PFSK-1 (cell line): ENCODE measurements at regions not wholly inside any gene's neighbourhood (a gene's known extent, or its start where the extent isn't known, plus 50 kb on each side); places are given as distances from the start of the nearest gene placed in this dataset.

Experiments
- FOXP2 ChIP-seq: optimal IDR thresholded peaks from 2 replicates; pipeline ENCODE3; 2011; ENCODE audit warnings: borderline replicate concordance, control low read depth, inconsistent platforms; ENCODE audit not compliant: insufficient read depth; ENCODE audit errors: extremely low read length, extremely low read depth
- POLR2AphosphoS5 ChIP-seq: IDR thresholded peaks from 2 replicates; pipeline ENCODE4 v1.6.1; 2012; ENCODE audit warnings: low read depth, mild to moderate bottlenecking, control low read depth, low read length, moderate library complexity
- SIN3A ChIP-seq: IDR thresholded peaks from 2 replicates; pipeline ENCODE4 v1.6.1; 2012; ENCODE audit warnings: mild to moderate bottlenecking, low read length, moderate library complexity, borderline replicate concordance; ENCODE audit not compliant: insufficient read depth
- TAF1 ChIP-seq: IDR thresholded peaks from 2 replicates; pipeline ENCODE4 v1.6.1; 2012; ENCODE audit warnings: low read length, control low read depth, borderline replicate concordance; ENCODE audit not compliant: insufficient read depth
- TF ChIP-seq, protein P1 (sequence below), 2 experiments: IDR thresholded peaks; 2 replicates each; pipeline versions ENCODE4 v1.6.1 to v1.8.0; 2011 to 2012; ENCODE audit warnings: low read depth in 2 of 2, low read length in 2 of 2, control low read depth in 1 of 2, inconsistent platforms in 1 of 2, mild to moderate bottlenecking in 1 of 2, moderate library complexity in 1 of 2; ENCODE audit not compliant: insufficient read depth in 1 of 2

DNA sequence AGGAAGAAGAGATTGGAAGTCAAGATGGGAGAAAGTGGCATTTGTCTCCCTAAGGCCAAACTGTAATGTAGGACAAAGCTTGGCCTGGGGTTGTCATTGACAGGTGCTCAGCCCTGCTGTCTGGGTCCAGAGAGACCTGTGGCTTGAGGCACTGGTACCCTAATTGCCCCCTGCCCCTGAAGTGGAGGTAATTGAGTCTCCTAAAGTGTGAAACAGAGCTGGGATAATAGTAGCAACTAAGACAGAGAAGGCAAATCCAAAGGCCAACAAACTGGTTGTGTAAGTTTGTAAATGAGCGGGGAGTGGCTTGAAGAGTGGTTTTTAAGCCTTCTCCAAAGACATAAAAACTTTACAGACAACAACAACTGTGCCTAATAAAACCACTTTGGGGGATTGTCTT lies 264.2 kb upstream of the ROPN1 start:
- TF ChIP-seq TAF1 (no peak), FOXP2 (no peak), POLR2AphosphoS5 (no peak), SIN3A (no peak)
- TF ChIP-seq, protein P1, sequence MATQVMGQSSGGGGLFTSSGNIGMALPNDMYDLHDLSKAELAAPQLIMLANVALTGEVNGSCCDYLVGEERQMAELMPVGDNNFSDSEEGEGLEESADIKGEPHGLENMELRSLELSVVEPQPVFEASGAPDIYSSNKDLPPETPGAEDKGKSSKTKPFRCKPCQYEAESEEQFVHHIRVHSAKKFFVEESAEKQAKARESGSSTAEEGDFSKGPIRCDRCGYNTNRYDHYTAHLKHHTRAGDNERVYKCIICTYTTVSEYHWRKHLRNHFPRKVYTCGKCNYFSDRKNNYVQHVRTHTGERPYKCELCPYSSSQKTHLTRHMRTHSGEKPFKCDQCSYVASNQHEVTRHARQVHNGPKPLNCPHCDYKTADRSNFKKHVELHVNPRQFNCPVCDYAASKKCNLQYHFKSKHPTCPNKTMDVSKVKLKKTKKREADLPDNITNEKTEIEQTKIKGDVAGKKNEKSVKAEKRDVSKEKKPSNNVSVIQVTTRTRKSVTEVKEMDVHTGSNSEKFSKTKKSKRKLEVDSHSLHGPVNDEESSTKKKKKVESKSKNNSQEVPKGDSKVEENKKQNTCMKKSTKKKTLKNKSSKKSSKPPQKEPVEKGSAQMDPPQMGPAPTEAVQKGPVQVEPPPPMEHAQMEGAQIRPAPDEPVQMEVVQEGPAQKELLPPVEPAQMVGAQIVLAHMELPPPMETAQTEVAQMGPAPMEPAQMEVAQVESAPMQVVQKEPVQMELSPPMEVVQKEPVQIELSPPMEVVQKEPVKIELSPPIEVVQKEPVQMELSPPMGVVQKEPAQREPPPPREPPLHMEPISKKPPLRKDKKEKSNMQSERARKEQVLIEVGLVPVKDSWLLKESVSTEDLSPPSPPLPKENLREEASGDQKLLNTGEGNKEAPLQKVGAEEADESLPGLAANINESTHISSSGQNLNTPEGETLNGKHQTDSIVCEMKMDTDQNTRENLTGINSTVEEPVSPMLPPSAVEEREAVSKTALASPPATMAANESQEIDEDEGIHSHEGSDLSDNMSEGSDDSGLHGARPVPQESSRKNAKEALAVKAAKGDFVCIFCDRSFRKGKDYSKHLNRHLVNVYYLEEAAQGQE (IDR thresholded peaks at IDR 0.05; ENCODE audit: insufficient read depth in 1 of 2, low read depth in 2 of 2, low read length in 2 of 2), result no peak

DNA sequence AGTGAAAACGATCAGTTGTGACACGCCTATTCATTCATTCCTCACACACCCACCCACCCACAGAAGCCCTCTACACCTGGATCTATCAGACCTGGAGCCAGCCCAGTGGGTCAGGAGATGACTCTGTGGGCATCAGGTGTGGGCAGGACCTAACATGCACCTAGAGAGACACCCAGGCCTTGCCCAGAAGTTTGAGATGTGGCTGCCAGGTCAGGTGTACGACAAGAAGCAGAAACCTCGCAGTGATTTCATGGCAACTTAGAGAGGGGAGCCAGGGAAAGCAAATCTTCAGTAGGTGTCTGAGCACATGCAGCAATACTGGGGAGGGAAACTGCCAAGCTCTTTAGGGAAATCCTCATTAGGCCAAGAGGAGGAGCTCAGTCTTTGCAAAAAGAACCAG lies 264.7 kb upstream of the ROPN1 start:
- no peak for TF ChIP-seq TAF1
- TF ChIP-seq, protein P1 (IDR thresholded peaks at IDR 0.05; ENCODE audit: insufficient read depth in 1 of 2, low read depth in 2 of 2, low read length in 2 of 2), result no peak
- no peak for TF ChIP-seq FOXP2
- TF ChIP-seq POLR2AphosphoS5, result no peak
- TF ChIP-seq SIN3A, result no peak

DNA sequence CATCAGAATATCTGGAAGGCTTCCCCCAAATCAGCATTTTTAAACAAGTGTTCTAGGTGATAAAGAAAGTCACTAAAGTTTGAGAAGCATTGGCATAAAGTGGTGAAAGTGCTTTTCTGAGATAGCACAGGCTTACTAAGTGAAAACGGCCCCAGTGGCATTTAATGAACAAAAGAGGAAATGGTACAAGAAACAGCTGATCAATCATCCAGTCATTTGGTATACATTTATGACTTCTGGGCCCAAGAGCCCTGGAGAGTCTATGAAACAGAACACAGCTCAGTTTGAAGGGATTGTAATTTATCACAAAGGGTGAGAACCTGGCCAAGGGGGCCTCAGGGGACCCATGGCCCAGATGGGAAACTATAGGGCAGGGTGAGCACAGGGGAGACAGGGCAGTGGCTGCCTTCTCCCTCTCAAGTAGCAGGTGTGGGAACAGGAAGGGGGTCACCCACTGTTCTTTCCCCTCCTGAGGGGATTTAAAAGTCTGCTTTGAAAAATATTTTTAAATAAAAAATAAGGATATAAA lies 265.5 kb upstream of the ROPN1 start:
- TF ChIP-seq POLR2AphosphoS5 (no peak), FOXP2 (no peak), TAF1 (no peak), SIN3A (no peak)
- TF ChIP-seq, protein P1 (IDR thresholded peaks at IDR 0.05; ENCODE audit: insufficient read depth in 1 of 2, low read depth in 2 of 2, low read length in 2 of 2), result no peak

DNA sequence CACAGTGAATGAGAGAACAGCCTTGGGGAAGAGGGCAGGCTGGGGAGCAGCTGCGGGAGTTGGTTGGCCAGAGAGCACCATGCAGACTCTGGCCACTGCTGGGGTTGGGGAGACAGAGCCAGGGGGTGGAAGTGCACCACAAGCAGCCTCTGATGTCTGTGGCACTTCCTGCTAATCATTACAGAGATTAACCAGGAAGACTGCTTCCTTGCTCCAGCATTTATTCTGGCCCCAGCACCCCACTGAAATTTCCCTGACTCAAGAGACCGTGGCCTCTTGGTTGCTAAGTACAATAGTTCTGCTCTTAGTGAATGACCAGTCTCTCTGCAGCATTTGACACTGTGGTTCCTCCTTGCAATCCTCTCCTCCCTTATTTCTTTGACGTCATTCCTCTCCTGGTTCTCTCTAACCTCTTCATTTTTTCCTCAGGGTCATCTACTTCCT lies 266.2 kb upstream of the ROPN1 start:
- TF ChIP-seq POLR2AphosphoS5 (no peak), TAF1 (no peak), FOXP2 (no peak), SIN3A (no peak)
- TF ChIP-seq, protein P1 (IDR thresholded peaks at IDR 0.05; ENCODE audit: insufficient read depth in 1 of 2, low read depth in 2 of 2, low read length in 2 of 2), result no peak

DNA sequence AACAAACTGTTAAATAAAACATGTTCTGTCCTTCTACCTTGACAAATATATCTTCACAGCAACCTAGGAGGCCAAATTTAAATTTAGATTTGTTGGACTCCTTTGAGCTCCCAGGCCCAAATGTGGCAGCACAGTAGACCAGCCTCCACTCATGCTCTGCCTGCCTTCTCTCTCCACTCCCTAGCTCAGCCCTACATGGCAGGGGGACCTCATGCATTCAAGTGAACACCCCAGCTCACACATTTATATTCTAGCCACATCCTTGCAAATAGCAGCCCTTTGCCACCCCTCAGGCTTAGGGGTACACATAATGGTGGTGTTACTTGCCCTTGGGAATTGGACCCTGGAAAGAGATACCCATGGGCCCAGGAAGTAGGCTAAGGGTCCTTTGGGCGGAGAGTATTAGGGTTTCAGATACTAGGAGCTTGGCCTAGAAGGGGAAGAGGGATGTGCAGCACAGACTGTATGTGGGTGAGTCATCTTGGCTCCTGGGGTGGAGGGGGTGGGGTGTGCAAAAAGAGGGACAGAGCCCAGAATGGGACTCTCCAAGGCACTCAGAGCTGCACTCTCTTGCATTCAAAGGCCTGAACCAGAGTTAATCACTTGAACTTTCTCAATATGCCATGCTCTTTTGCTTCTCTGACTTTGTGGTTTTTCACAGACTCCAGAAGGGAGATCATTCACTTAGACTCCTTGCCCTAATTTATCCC lies 268.4 kb upstream of the ROPN1 start:
- TF ChIP-seq TAF1 (no peak), SIN3A (no peak), FOXP2 (no peak), POLR2AphosphoS5 (no peak)
- TF ChIP-seq, protein P1 (IDR thresholded peaks at IDR 0.05; ENCODE audit: insufficient read depth in 1 of 2, low read depth in 2 of 2, low read length in 2 of 2), result no peak
